CD14-positive monocyte (primary cell): ENCODE measurements at regions not wholly inside any gene's neighbourhood (a gene's known extent, or its start where the extent isn't known, plus 50 kb on each side); places are given as distances from the start of the nearest gene placed in this dataset.

Source experiments
- DNase-seq, 3 donors: peaks; one replicate each; pipeline ENCODE4 v3.0.0-alpha.2; 2011 to 2022
- H2AFZ ChIP-seq: 2 replicates; pipeline ENCODE4 v1.6.0; 2012; ENCODE audit warnings: mild to moderate bottlenecking, low read depth, low read length, inconsistent platforms; ENCODE audit not compliant: insufficient read depth, poor library complexity, severe bottlenecking
- H3K27ac ChIP-seq, 2 donors: 1 replicate in 1 of 2; 2 replicates in 1 of 2; pipeline ENCODE4 v1.5.1; 2012 to 2013; ENCODE audit warnings: low read length in 2 of 2, control low read depth in 1 of 2, inconsistent platforms in 1 of 2, low read depth in 1 of 2, mild to moderate bottlenecking in 1 of 2
- H3K27me3 ChIP-seq, 2 donors: one replicate each; pipeline versions ENCODE4 v1.6.0 to v1.6.1; 2011 to 2013; ENCODE audit warnings: low read length in 2 of 2; ENCODE audit not compliant: control insufficient read depth in 2 of 2, insufficient read depth in 2 of 2
- H3K36me3 ChIP-seq, 2 donors: replicated peaks in 1 of 2; 1 replicate in 1 of 2; 2 replicates in 1 of 2; pipeline versions ENCODE4 v1.5.1 to v1.6.1; 2012 to 2013; ENCODE audit warnings: low read length in 2 of 2, control low read depth in 1 of 2, inconsistent platforms in 1 of 2, mild to moderate bottlenecking in 1 of 2; ENCODE audit not compliant: insufficient read depth in 2 of 2, control insufficient read depth in 1 of 2
- H3K4me1 ChIP-seq, 2 donors: 1 replicate in 1 of 2; 2 replicates in 1 of 2; pipeline versions ENCODE4 v1.5.1 to v1.6.1; 2012 to 2013; ENCODE audit warnings: low read length in 2 of 2, control low read depth in 1 of 2, inconsistent platforms in 1 of 2, mild to moderate bottlenecking in 1 of 2, moderate library complexity in 1 of 2; ENCODE audit not compliant: insufficient read depth in 2 of 2, control insufficient read depth in 1 of 2
- H3K4me2 ChIP-seq: replicated peaks from 2 replicates; pipeline ENCODE3; 2012; ENCODE audit warnings: low read length, moderate library complexity, mild to moderate bottlenecking; ENCODE audit not compliant: poor library complexity, severe bottlenecking; ENCODE audit errors: extremely low read depth
- H3K4me3 ChIP-seq, 3 experiments: fragments of 200-600 bp in 1 of 3; sonication (generic) in 1 of 3; replicated peaks in 1 of 3; 1 replicate in 2 of 3; 2 replicates in 1 of 3; pipeline ENCODE4 v1.5.1; 2011 to 2013; ENCODE audit warnings: low read length in 3 of 3, mild to moderate bottlenecking in 3 of 3, control low read depth in 2 of 3, low read depth in 2 of 3, inconsistent platforms in 1 of 3, moderate library complexity in 1 of 3
- H3K79me2 ChIP-seq: 2 replicates; pipeline ENCODE4 v1.6.0; 2012; ENCODE audit warnings: mild to moderate bottlenecking, control low read depth, inconsistent platforms, low read length, moderate library complexity; ENCODE audit not compliant: insufficient read depth
- H3K9ac ChIP-seq: 2 replicates; pipeline ENCODE4 v1.6.0; 2017; ENCODE audit warnings: low read length, mild to moderate bottlenecking; ENCODE audit not compliant: insufficient read depth, poor library complexity, severe bottlenecking
- H3K9me3 ChIP-seq, 2 donors: replicated peaks in 1 of 2; 1 replicate in 1 of 2; 2 replicates in 1 of 2; pipeline versions ENCODE4 v1.5.1 to v1.6.1; 2012 to 2013; ENCODE audit warnings: low read length in 2 of 2, control low read depth in 1 of 2; ENCODE audit not compliant: control insufficient read depth in 1 of 2, insufficient read depth in 1 of 2
- H4K20me1 ChIP-seq: 2 replicates; pipeline ENCODE4 v1.6.0; 2012; ENCODE audit warnings: mild to moderate bottlenecking, low read length, control low read depth, moderate library complexity; ENCODE audit not compliant: insufficient read depth
- H3K27ac Mint-ChIP-seq, 7 donors: one replicate each; pipeline ENCODE4 v1.8.0; 2020; ENCODE audit warnings: mild to moderate bottlenecking in 7 of 7, mixed read lengths in 7 of 7, moderate library complexity in 6 of 7, inconsistent platforms in 2 of 7
- H3K27me3 Mint-ChIP-seq, 3 donors: one replicate each; pipeline ENCODE4 v1.8.0; 2021 to 2022; ENCODE audit warnings: low read depth in 3 of 3, mild to moderate bottlenecking in 3 of 3, mixed read lengths in 3 of 3, moderate library complexity in 3 of 3, inconsistent platforms in 1 of 3
- H3K36me3 Mint-ChIP-seq, 2 donors: one replicate each; pipeline ENCODE4 v1.8.0; 2020; ENCODE audit warnings: mixed read lengths in 2 of 2, inconsistent platforms in 1 of 2, mild to moderate bottlenecking in 1 of 2
- H3K4me1 Mint-ChIP-seq: one replicate; pipeline ENCODE4 v1.8.0; 2020; ENCODE audit warnings: mild to moderate bottlenecking, mixed read lengths
- H3K4me3 Mint-ChIP-seq, 2 donors: one replicate each; pipeline ENCODE4 v1.8.0; 2020; ENCODE audit warnings: mild to moderate bottlenecking in 2 of 2, mixed read lengths in 2 of 2, moderate library complexity in 1 of 2
- H3K9me3 Mint-ChIP-seq, 7 donors: one replicate each; pipeline ENCODE4 v1.8.0; 2020 to 2022; ENCODE audit warnings: mixed read lengths in 7 of 7, mild to moderate bottlenecking in 6 of 7, moderate library complexity in 6 of 7, inconsistent platforms in 2 of 7
- WGBS: methylation state at CpG from one replicate; pipeline ENCODE4 v1.1.5; 2013; ENCODE audit warnings: missing lambda C conversion rate; ENCODE audit not compliant: insufficient coverage; 5-methylcytosine and 5-hydroxymethylcytosine counted together
- intact Hi-C, 2 donors: fragments of 100-400 bp; cut with micrococcal nuclease; formaldehyde crosslinking; loops; one replicate each; pipeline versions ENCODE4 v1.15.0 to v1.15.1; 2023
- TF ChIP-seq, protein P1 (sequence below): fragments of 200-600 bp; IDR thresholded peaks from one replicate; pipeline ENCODE4 v1.8.0; 2022; ENCODE audit warnings: antibody characterized with exemption, mild to moderate bottlenecking

GRCh38 chr20:46828471-46828870, 66.2 kb upstream of the EYA2 start:
- intact Hi-C loops, result no loop called here

GRCh38 chr20:46830886-46831632, 63.6 kb upstream of the EYA2 start:
- Histone ChIP-seq H2AFZ (no peak overlapping the region), H3K4me1 (no peaks in the 10 kb centered on the region), H3K27me3 (no peaks in the 10 kb centered on the region), H3K79me2 (no peaks in the 10 kb centered on the region), H3K9ac (no peak overlapping the region), H3K36me3 (no peaks in the 10 kb centered on the region), H4K20me1 (no peaks in the 10 kb centered on the region), H3K9me3 (no peaks in the 10 kb centered on the region), H3K4me3 (no peak overlapping the region), H3K27ac (no peak overlapping the region), H3K4me2 (no peak overlapping the region)
- intact Hi-C loops, result no loop called here
- Mint-ChIP-seq H3K27ac (no peak overlapping the region), H3K36me3 (no peaks in the 10 kb centered on the region), H3K4me1 (no peaks in the 10 kb centered on the region), H3K4me3 (no peak overlapping the region), H3K27me3 (peaks cover 9 to 15% (median 14%) of the 10 kb centered on the region in 3 donors), H3K9me3 (peaks cover 0 to 6% (median 3%) of the 10 kb centered on the region in 7 donors)
- TF ChIP-seq, protein P1, sequence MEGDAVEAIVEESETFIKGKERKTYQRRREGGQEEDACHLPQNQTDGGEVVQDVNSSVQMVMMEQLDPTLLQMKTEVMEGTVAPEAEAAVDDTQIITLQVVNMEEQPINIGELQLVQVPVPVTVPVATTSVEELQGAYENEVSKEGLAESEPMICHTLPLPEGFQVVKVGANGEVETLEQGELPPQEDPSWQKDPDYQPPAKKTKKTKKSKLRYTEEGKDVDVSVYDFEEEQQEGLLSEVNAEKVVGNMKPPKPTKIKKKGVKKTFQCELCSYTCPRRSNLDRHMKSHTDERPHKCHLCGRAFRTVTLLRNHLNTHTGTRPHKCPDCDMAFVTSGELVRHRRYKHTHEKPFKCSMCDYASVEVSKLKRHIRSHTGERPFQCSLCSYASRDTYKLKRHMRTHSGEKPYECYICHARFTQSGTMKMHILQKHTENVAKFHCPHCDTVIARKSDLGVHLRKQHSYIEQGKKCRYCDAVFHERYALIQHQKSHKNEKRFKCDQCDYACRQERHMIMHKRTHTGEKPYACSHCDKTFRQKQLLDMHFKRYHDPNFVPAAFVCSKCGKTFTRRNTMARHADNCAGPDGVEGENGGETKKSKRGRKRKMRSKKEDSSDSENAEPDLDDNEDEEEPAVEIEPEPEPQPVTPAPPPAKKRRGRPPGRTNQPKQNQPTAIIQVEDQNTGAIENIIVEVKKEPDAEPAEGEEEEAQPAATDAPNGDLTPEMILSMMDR, result no peak
- no peak for DNase-seq
- WGBS, result 93% methylated on average over 3 of the region's 6 CpGs

More at GRCh38 chr20:46828471-46828870, 66.2 kb upstream of the EYA2 start:
- H3K9me3 ChIP-seq, result no peaks in the 10 kb centered on the region
- H3K4me3 ChIP-seq, result no peak overlapping the region
- H3K4me1 ChIP-seq, result no peaks in the 10 kb centered on the region
- H3K36me3 ChIP-seq, result no peaks in the 10 kb centered on the region
- Mint-ChIP-seq H3K4me3 (no peak overlapping the region), H3K36me3 (no peaks in the 10 kb centered on the region), H3K27me3 (peaks cover 8 to 22% (median 15%) of the 10 kb centered on the region in 3 donors), H3K9me3 (peaks cover 0 to 14% (median 9%) of the 10 kb centered on the region in 7 donors), H3K4me1 (no peaks in the 10 kb centered on the region), H3K27ac (no peak overlapping the region)
- H3K9ac ChIP-seq, result no peak overlapping the region
- no peak overlapping the region for H3K27ac ChIP-seq
- 88% methylated on average over 2 of the region's 2 CpGs for WGBS
- TF ChIP-seq, protein P1, result no peak
- H3K79me2 ChIP-seq, result no peaks in the 10 kb centered on the region
- DNase-seq, result no peak
- no peaks in the 10 kb centered on the region for H4K20me1 ChIP-seq
- H3K4me2 ChIP-seq, result no peak overlapping the region
- no peak overlapping the region for H2AFZ ChIP-seq
- no peaks in the 10 kb centered on the region for H3K27me3 ChIP-seq
